T-helper 1 cell treated with Interleukin-12 subunit alpha and Interleukin-12 subunit beta and Interleukin-4 antibody, amounts not matched to agents 30 ng/mL and 1 ng/mL, for 36 hours (primary cell): ENCODE measurements at regions not wholly inside any gene's neighbourhood (a gene's known extent, or its start where the extent isn't known, plus 50 kb on each side); places are given as distances from the start of the nearest gene placed in this dataset.
"Not testable (repeated sequence)": the region's sequence is repeated elsewhere in the genome, so short reads cannot be mapped to it uniquely, and the experiment has no call there.

Experiments
- intact Hi-C: fragments of 100-400 bp; cut with micrococcal nuclease; formaldehyde crosslinking; loops from one replicate; pipeline ENCODE4 v1.15.1; 2024

- intact Hi-C loops, result loop anchor here (1.0 to 2.0 kb wide), 4 partner anchors 18 to 258 kb away; partner anchors contain the start of genes CASP3 and PRIMPOL
Observed at GRCh38 chr4:184906480-184907097, 80.8 kb upstream of the ACSL1 start.

GRCh38 chr4:184907216-184907615 lies 81.4 kb upstream of the ACSL1 start:
- intact Hi-C loops, result loop anchor here (1.0 to 2.0 kb wide), 4 partner anchors 18 to 258 kb away; partner anchors contain the start of genes CASP3 and PRIMPOL

GRCh38 chr4:184907810-184908209 lies 82.0 kb upstream of the ACSL1 start:
- intact Hi-C loops, result loop anchor here (1.0 to 2.0 kb wide), 5 partner anchors 19 to 259 kb away; partner anchors contain the start of genes ACSL1, CASP3 and PRIMPOL

GRCh38 chr4:184911310-184911709 lies 85.5 kb upstream of the ACSL1 start:
- intact Hi-C loops, result no loop called here

- intact Hi-C loops, result no loop called here
Observed at GRCh38 chr4:184913356-184914143, 87.8 kb upstream of the ACSL1 start.

GRCh38 chr4:184918799-184919198 lies 93.0 kb upstream of the ACSL1 start:
- intact Hi-C loops, result not testable (repeated sequence)

GRCh38 chr4:184921456-184921855 lies 95.7 kb upstream of the ACSL1 start:
- intact Hi-C loops, result no loop called here

- intact Hi-C loops, result no loop called here
Observed at GRCh38 chr4:184922301-184922700, 96.0 kb upstream of the HELT start.

- intact Hi-C loops, result no loop called here
Observed at GRCh38 chr4:184924516-184924915, 93.8 kb upstream of the HELT start.

GRCh38 chr4:184929476-184929875 lies 88.8 kb upstream of the HELT start:
- intact Hi-C loops, result no loop called here

- intact Hi-C loops, result no loop called here
Observed at GRCh38 chr4:184930026-184930425, 88.3 kb upstream of the HELT start.

GRCh38 chr4:184932343-184932742 lies 85.9 kb upstream of the HELT start:
- intact Hi-C loops, result no loop called here

GRCh38 chr4:184933311-184933710 lies 85.0 kb upstream of the HELT start:
- intact Hi-C loops, result no loop called here

- intact Hi-C loops, result no loop called here
Observed at GRCh38 chr4:184934184-184934583, 84.1 kb upstream of the HELT start.

GRCh38 chr4:184934961-184935360 lies 83.3 kb upstream of the HELT start:
- intact Hi-C loops, result no loop called here

GRCh38 chr4:184936071-184936470 lies 82.2 kb upstream of the HELT start:
- intact Hi-C loops, result no loop called here

GRCh38 chr4:184937030-184937710 lies 81.1 kb upstream of the HELT start:
- intact Hi-C loops, result no loop called here

GRCh38 chr4:184937745-184938144 lies 80.5 kb upstream of the HELT start:
- intact Hi-C loops, result no loop called here

- intact Hi-C loops, result no loop called here
Observed at GRCh38 chr4:184938871-184939270, 79.4 kb upstream of the HELT start.

GRCh38 chr4:184939978-184940377 lies 78.3 kb upstream of the HELT start:
- intact Hi-C loops, result no loop called here

GRCh38 chr4:184940500-184940899 lies 77.8 kb upstream of the HELT start:
- intact Hi-C loops, result no loop called here
